Activated T-cell treated with anti-CD3 and anti-CD28 coated beads for 48 hours (primary cell): ENCODE measurements at regions not wholly inside any gene's neighbourhood (a gene's known extent, or its start where the extent isn't known, plus 50 kb on each side); places are given as distances from the start of the nearest gene placed in this dataset.

Experiments used
- DNase-seq: peaks from one replicate; pipeline ENCODE4 v3.0.0-alpha.2; 2020; ENCODE audit warnings: low read depth

DNA sequence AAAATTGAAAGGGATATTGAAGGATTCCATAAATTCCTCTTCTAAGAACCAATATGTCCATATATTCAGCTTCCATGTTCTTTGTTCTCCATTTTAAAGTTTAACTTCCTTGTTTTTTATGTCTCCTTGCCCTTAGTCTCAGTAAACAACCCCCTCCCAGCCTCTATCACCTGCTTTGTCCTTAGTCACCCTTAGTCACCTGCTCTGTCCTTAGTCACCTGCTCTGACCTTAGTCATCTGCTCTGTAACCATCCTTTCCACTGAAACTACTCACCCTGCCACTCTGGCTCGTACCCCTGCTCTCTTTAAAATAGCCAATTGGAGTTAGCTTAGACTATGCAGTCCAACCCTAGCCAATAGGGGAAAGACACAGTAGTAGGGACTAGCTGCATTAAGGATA lies 136.2 kb upstream of the TMEM106B start:
- no peak for DNase-seq

DNA sequence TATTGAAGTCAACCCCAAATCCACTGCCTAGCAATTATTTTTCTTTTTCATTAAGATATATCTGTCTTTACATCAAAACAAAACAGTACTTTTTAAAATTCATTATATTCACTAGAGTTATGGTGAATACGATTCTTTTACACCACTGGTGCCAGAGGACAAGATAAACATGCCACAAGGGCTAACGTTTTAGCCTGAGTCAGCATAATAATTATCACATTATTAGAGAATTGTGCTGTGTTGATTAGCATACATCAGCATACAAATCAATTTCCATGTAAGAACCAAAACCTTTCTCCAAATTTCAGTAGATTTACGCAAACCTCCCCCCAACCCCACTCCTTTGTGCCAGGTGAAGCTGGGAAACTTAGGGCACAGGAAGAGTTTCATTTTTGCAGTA lies 131.1 kb upstream of the TMEM106B start:
- DNase-seq = no peak

DNA sequence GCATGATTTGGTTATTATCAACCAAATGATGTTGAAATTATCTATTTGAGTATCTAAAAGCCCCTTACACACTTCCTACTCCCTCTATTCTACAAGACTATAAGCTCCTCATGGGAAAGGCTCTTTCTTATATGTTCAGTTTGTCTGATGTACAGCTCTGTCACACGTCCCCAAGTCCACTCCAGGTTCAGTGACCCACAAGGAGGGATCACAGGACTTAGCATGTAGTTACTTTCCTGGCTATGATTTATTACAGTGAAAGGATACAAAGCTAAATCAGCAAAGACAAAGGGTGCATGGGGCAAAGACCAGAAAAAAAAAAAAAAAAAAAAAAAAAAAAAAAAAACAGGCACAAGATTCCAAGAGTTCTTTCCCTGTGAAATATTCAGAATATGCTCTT lies 125.6 kb upstream of the TMEM106B start:
- DNase-seq = no peak

DNA sequence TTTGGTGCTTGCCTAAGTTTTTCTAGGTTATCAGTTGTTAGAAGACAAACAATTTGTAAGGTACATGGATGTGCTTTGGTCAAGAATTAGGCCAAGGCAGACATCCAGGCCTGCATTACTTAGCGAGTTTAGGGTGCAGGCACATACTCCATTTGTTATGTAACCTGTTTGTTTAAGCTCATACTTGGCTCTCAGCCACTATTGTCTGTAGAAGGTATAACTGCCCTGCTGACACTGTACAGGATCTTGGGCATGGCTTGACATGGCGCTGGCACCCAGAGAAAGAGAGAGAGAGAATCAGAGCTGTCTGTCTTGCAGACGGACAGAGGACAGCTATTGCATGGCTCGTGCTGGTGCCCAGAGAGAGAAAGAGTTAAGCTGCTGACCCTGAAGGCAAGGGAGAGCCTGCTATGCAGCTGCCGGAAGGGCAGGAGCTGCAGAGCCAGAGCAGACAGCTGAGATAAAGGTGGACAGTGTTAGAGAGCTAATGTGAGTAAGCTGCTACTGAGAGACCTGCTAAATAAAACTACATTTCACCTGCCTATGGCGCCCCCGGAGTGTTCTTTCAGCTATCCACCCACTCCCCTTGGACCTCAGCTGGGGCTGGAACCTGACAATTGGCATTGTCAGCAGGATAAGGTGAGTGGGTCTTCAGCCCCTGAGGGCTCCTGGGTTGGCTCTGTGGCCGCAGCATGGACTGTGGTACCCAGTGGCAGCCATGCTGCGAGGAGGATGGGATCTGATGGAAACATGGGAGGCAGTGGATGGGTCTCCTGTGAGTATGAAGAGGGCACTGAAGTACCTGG lies 120.9 kb upstream of the TMEM106B start:
- no peak for DNase-seq

DNA sequence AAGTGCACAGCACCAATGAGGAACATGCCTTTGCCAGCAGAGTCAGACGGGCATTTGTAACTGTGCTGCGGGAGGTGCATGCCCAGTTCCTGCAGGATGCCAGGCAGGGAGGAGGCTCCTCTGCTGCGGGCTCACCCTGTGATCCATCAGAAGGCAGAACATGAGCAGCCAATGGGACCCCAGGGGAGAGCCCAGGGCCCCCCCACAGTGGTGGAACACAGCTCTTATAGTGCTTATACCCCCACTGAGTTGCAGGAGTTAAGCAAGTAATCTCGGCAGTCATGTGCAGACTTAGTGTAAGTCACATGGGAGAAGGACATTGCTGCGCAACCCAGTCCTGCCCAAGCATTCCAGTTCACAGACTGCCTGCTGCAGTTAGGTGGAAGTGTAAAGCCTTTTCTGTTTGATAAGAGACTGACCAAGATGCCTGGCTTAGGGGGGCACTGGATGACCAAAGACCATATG lies 120.3 kb upstream of the TMEM106B start:
- DNase-seq = no peak

DNA sequence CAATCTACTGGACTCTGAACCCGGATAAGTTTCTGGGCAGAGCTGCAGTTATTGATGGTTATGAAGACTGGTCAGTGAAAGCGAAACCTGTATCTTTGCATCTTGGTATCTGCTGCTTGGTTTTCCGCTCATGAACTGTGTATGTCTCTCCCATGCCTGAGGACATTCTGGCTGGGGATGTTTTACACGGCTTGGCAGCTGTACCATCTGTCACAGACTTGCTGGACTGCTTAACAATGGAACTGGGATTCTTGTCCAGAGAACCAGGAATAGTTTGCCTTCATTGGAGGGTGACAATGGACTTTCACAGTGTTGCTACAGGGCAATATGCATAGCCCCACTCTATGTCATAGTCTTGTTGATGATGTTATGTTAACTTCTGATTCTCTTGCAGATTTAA lies 119.9 kb upstream of the TMEM106B start:
- DNase-seq = no peak

DNA sequence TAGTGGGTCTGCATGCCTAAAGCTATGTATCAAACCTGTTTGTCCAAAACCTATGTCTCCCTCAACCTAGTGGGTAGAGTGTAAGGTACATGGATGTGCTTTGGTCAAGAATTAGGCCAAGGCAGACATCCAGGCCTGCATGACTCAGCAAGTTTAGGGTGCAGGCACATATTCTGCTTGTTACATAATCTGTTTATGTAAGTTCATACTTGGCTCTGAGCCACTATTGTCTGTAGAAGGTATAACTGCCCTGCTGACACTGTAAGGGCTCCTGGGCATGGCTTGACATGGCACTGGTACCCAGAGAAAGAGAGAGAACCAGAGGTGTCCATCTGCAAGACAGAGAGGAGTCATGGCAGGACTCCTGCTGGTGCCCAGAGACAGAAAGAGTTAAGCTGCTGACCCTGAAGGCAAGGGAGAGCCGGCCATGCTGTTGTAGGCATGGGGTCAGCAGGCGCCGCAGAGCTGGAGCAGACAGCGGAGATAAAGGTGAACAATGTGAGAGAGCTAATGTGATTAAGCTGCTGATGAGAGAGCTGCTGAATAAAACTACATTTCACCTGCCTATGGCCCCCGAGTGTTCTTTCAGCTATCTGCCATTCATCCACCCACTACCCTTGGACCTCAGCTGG lies 118.5 kb upstream of the TMEM106B start:
- no peak for DNase-seq

DNA sequence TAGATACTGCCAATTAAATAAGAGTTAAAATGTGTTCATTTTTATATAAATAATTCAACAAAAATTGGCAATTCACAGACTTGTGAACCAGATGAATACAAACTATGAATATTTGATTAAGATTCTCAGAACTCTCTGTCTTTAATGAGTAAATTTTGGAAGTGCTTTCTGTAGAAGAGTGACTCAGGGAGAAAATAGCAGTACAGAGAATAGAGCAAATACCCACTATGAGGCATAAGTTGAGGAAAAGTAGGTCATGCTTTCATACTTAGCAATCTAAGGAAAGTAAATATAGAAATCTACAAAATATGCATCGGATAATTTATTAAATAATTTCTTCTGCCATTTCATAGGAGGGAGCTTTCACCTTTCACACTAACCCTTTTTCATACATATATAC lies 117.7 kb upstream of the TMEM106B start:
- no peak for DNase-seq

DNA sequence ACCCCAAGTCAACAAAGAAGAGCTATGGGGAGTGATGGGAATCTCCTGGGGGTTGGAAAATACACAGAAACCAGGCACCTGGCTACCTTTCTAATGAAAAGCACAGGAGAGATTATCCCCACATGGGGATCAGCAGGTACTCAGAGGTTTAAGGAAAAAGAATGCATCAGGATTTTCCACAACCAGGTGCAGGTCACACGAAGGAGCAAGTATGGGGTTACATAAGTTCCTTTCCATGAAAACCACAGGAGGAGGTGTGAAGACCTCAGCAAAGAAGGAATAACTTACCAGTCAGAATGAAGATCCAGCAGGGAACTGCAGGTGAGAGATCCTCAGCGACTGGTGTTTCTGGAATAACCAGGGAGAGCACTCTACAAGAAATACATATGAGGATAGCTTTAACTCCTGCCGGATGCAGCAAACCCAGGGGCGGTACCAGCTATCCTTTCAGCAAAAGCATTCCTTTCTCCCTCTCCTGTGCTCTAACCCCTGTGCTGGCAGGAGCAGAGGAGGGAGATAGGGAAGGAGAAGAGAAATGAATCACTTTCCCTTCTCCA lies 116.7 kb upstream of the TMEM106B start:
- DNase-seq = no peak

DNA sequence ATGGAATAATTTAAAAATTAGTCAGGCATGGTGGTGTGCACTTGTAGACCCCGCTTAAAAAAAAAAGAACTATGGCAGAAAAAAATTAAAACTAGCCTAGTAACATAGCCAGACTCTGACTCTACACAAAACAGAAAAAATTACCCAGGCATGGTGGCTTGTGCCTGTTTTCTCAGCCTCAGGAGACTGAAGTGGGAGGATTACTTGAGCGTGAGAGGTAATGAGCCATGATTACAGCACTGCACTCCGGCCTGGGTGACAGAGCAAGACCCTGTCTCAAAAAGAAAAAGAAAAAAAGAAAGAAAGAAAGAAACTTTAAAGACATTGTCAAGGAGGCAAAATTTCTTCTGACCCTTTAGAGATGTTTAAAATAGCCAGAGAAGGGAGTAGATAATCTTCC lies 109.0 kb upstream of the TMEM106B start:
- no peak for DNase-seq

DNA sequence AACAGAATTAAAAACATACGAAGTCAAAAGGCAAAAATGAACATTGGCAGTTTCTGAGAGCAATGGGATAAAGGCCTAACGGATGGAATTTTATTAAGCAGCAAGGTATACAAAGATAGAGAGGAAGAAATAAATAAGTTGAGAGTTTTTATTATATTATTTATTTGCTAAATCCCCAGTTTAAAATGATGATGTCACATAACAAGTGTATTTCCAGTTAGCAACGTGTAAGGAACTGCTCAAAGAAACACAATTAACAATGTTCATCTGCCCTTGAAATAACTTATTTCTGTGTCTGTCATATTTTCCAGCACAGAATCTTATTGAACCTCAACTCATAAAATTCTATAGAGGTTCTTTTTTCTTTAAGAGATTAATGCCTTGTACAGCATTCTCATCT lies 108.6 kb upstream of the TMEM106B start:
- no peak for DNase-seq

DNA sequence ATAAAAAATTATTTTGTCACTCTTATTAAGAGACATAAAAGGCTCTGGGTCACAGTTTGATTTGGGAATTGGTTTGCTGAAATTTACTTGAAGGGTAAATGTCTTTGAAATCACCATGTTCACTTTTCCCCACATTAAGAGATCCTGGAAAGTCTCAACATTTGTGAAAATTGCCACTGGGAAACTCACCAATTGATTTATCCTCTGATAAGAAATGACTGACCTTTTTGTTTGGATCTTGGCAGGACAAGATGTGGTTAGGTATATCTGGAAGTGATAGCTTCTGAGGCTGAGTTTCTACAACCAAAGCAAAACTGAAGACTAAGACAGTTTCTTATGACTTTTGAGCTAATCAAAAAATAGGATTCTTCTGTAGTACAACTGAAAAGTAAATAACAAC lies 107.1 kb upstream of the TMEM106B start:
- no peak for DNase-seq

DNA sequence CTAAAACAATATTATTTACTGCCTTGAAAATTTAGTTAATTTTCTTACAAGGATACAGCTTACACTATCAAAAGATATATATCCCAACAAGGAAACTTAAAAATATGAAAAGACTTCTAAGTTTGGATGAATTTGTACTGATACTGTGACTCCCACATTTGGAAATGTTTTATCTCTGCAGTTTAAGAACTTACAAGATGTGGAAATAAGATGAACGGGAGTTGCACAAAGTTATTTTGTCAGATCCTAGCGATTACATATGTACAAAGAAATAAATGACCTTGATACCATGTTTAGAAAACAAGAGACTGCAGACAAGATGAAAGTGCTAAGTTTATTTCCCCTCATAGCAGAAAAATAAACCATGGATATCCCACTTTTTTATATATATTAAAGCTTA lies 103.7 kb upstream of the TMEM106B start:
- no peak for DNase-seq

DNA sequence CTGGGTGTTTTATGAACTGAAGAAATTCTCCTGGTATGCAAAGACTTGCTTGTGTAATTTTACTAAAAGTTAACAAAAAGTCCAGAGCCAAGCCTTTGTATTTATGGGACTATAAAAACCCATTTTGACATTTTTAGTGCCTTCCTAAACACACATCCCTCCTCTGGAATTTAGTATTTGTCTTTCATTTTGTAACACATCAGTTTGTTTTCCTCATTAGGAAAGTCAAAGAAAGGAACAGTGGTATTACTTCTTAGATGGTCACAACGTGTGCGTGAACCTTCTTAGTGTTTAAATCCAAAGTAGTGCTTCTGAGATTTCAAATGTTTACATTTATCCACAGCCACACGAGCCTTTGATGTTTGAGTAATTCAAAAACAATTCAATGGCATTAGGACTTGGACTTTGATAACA lies 103.2 kb upstream of the TMEM106B start:
- DNase-seq = no peak

DNA sequence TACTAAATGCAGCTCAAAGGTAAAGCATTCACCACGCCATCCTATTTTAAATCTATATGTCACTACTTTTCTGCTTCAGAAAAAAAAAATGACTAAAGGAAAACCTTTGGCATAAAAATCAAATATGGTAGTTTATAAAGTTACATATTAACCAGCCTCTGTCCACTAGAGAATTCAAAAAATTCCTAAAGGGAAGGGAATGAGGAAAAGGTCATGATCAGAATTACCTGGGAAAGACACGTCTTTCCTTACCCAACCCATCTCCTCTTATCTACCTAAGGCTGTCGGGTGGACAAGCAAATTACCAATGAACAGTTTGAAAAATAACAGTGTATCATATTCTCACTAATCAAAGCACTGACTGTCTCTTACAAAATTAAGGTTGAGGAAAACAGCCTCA lies 100.7 kb upstream of the TMEM106B start:
- no peak for DNase-seq

DNA sequence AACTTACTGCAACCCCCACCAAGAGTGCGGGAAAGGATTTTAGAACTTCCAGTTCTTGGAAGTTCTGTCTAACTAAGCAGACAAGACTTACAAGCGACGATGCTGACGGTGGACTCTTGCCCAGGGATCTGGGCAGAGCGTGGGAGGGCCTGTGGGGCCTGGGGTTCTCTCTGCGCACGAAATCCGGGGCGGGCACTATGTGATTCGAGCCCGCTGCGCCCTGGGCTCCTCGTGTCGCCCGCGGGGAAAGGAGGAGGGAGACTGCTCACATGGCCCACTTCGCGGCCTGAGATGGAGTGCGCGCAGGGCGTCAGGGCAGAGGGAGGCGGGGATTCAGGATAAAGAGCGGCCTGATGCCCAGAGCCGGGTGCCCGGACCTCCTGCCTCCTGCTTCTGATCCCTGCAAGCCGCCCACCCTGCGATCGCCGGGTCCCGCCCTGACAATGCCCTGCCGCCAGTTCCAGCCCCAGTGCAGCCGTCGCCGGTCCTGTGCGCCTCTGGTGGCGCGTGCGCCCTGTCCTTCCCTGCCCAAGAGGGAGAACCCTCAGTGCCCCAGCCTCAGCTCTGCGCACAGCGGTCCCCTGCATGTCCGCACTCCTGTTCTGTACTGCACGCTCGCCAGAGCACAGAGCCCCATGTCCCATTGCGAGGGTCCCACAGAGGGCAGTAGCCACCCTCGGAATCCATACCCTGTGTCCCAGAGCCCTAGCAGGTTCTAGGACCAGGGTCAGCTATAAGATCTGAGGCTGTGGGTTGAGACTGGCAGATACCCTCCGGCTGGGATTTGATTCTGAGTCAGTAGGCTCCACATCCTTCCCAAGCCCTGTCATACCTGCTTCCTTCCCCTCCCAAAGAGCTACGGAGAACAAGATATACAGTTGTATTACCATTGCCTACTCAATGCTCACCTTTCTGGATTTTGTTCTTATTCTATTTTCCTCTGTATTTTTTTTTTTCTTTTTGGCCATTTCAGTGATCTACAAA lies 99.4 kb upstream of the TMEM106B start:
- no peak for DNase-seq

DNA sequence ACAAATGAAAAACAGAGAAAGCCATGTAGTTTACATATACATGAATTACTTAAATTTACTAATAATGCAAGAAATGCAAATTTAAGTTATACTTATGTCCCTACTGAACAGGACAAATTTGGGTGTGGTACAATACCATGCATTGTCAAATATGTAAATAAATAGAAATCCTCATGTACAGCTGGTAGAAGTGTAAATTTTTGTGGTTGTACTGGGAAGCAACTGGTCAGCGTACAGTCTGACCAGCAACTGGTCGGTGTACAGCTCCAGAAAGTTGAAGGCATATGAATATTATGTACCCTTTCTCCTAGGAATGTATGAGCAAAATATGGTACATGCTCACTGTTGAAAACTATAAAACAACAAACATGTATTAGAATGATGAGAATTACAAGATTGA lies 93.9 kb upstream of the TMEM106B start:
- no peak for DNase-seq

DNA sequence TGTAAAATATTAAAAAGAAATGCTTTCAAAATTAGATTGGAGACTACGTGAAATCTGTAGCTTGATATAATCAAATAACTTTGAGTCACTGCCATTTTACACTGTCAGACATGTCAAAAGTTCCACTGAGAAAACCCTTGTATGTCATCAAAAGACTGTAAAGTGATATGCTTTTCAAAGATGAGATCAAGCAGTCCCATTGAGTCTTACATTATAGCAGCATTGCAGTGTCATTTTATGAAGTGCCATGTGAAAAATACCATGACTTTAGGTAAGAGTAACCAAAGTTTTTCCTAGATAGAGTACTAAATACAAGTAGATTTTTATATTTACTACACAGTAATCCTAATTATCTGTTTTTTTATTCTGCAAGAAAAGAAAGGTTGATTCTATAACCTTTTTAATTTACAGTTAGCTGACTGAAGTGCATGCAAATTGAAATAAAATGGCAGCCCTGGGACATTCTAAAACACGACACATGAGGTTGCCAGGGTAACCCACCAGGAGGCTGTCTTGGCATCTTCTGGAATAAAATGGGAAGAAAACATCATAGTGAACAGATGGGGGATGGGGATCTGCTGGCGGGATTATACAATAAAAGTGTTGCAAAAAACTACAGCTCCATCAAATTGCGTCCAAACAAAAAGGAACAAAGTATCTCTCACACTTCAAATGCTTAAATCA lies 91.3 kb upstream of the TMEM106B start:
- no peak for DNase-seq

DNA sequence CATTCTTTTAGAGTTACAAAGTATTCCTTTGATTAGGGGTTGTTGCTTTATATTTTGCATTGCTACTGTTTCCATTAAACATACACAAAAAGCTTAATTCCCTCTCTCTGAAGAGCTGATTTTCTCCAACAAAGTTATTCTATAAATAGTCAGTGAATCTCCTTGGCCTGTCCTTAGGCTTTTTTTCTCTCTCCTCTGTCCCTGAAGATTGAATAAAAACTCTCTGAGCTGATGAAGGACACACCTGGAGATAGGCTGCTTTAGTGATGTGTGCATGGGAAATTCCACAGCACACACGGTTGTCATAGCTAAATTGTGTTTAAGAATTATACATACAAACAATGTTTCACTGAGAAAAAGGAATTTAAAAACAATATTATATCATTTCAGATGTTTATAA lies 90.5 kb upstream of the TMEM106B start:
- DNase-seq = no peak

DNA sequence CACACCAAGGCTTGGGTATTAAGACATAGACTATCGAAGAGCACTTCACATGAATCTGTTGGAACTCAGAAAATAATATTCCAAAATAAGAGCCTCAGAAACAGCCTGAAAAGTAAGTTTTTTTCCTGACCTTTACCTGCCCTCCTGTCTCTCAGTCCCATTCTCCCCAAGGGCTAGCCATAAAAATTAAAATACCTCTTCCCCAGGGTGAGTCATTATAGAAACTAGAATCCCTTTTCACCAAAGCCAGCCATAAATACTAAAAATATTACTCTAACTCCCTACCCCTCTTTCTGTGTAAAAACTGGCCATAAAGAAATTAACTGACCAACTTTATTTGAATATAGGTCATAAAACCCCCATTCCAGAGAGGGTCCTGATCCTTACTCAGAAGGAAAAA lies 87.9 kb upstream of the TMEM106B start:
- no peak for DNase-seq

DNA sequence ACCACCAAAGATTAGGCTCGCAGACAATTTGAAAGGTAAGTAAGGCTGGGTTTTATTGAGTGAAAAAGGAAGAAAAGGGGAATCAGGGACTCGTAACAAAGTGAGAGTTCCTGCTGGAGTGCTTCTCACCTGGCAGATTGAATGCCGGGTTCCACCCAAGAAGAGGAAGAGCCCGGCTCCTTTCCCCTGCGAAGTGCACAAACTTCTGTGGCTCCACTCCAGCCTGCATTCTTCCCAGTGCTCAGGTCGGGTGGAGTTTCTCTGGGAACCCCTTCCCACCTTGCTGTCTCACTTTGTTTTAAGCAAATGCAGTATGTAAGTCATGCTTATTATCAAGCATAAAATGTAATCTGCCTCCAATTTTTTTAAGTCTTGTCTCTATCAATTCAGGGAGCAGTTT lies 87.1 kb upstream of the TMEM106B start:
- DNase-seq = no peak

DNA sequence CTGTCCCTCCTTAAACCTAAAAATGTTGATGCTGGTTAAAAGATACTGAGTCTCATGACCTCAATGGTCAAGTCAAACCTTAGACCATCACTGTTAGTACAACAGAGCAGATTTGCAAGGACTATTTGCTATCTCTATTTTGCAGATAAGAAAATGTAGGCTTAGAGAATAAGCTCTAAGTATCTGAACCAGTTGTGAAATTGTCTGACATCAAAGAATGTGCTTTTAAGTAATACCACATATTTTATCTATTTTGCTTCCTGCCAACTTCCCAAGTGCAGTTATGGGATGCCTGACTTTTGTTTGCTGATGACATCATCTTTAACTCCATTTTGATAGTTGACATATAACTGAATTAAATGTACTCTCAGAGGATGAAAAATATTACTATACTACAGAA lies 83.6 kb upstream of the TMEM106B start:
- DNase-seq = no peak
